Epithelial cell of proximal tubule (primary cell): ENCODE measurements at regions not wholly inside any gene's neighbourhood (a gene's known extent, or its start where the extent isn't known, plus 50 kb on each side); places are given as distances from the start of the nearest gene placed in this dataset.

ENCODE experiments used
- DNase-seq: peaks from one replicate; pipeline ENCODE4 v3.0.0-alpha.2; 2011; ENCODE audit warnings: low read depth
- H3K4me3 ChIP-seq: 2 replicates; pipeline ENCODE4 v1.5.1; 2011; ENCODE audit warnings: low read depth, mild to moderate bottlenecking, low read length
- TF ChIP-seq, protein P1 (sequence below): conservative IDR thresholded peaks from 2 replicates; pipeline ENCODE4 v1.5.1; 2012; ENCODE audit warnings: low read depth, mild to moderate bottlenecking, low read length

DNA sequence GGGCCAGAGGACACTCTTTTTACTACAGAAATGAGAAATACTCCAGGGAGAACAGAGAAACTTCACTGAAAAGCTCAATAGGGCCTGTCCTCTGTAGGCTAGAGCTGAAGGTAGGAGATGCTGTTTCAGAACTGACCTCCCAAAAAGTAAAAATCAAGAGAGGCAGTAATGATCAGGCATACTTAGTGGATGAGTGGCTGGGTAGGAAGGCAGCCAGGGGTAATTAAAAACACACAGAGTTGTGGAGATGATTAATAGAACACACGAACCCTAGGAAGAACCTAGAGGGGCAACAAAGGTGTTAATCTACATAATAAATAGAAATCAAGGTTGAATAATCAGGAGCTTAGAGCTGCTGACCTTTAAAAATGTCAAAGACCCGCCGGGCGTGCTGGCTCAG, 582.4 kb upstream of the ADGRL3 start:
- TF ChIP-seq, protein P1, sequence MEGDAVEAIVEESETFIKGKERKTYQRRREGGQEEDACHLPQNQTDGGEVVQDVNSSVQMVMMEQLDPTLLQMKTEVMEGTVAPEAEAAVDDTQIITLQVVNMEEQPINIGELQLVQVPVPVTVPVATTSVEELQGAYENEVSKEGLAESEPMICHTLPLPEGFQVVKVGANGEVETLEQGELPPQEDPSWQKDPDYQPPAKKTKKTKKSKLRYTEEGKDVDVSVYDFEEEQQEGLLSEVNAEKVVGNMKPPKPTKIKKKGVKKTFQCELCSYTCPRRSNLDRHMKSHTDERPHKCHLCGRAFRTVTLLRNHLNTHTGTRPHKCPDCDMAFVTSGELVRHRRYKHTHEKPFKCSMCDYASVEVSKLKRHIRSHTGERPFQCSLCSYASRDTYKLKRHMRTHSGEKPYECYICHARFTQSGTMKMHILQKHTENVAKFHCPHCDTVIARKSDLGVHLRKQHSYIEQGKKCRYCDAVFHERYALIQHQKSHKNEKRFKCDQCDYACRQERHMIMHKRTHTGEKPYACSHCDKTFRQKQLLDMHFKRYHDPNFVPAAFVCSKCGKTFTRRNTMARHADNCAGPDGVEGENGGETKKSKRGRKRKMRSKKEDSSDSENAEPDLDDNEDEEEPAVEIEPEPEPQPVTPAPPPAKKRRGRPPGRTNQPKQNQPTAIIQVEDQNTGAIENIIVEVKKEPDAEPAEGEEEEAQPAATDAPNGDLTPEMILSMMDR: no peak
- DNase-seq: no peak

GRCh38 chr4:60619531-60620305, 580.4 kb upstream of the ADGRL3 start:
- DNase-seq: no peak
- TF ChIP-seq, protein P1: no peak

More for the DNA sequence above, 582.4 kb upstream of the ADGRL3 start:
- no peak overlapping the region for H3K4me3 ChIP-seq

GRCh38 chr4:60637976-60638375, 562.1 kb upstream of the ADGRL3 start:
- DNase-seq: no peak
- TF ChIP-seq, protein P1: no peak
- no peak overlapping the region for H3K4me3 ChIP-seq

More at GRCh38 chr4:60619531-60620305, 580.4 kb upstream of the ADGRL3 start:
- H3K4me3 ChIP-seq: no peak overlapping the region

GRCh38 chr4:60648774-60649173, 551.4 kb upstream of the ADGRL3 start:
- no peak for DNase-seq
- TF ChIP-seq, protein P1: no peak

GRCh38 chr4:60652933-60653332, 547.2 kb upstream of the ADGRL3 start:
- H3K4me3 ChIP-seq: no peak overlapping the region
- TF ChIP-seq, protein P1: no peak
- DNase-seq: no peak

More at GRCh38 chr4:60648774-60649173, 551.4 kb upstream of the ADGRL3 start:
- H3K4me3 ChIP-seq: no peak overlapping the region

DNA sequence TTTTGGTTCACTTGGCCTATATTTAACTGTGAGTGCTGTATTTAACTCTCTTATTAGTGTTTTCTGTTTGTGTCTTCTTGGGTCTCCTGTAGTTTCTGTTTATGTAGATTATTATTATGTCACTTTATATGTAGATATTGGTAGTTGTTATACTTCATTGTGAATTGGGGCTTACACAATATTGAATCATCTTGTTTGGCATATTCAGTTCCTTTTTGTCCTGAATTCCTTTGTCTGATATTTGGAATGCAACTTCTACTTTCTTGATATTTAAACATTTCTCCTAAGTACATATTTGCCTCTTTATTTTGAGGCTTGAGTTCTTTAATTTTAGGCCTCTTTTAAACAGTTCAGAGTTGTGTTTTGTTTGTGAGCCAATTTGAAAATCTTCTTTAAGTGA, 544.8 kb upstream of the ADGRL3 start:
- TF ChIP-seq, protein P1: no peak
- no peak overlapping the region for H3K4me3 ChIP-seq
- no peak for DNase-seq

DNA sequence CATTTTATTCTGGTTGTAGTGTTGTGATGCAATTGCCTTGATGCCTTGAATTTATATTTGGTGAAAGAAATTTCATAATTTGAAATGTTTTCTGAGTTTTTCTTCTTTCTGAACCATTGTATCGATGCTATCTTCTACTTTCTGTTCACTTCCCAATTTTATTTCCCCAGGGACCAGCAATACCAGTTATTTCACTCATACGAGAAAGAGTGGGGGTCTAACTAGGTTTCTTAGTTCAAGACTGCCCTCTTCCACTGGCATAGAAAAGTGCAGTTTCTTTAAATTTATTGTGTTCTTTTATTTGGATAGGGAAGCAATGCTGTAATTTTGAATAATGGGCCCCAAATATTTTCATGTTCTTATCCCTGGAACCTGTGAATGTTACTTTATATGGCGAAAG, 544.0 kb upstream of the ADGRL3 start:
- DNase-seq: no peak
- H3K4me3 ChIP-seq: no peak overlapping the region
- TF ChIP-seq, protein P1: no peak
